Vagina (tissue), 2 donors: ENCODE measurements at regions not wholly inside any gene's neighbourhood (a gene's known extent, or its start where the extent isn't known, plus 50 kb on each side); places are given as distances from the start of the nearest gene placed in this dataset.

Source experiments
- DNase-seq, 2 donors: peaks; one replicate each; pipeline ENCODE4 v3.0.0-alpha.2; 2017; ENCODE audit errors: extremely low spot score in 2 of 2
- H3K27ac ChIP-seq: fragments of 200-600 bp; sonication (generic); one replicate; pipeline ENCODE4 v1.5.1; 2019
- H3K27me3 ChIP-seq: fragments of 200-600 bp; sonication (generic); one replicate; pipeline ENCODE4 v1.5.1; 2019
- H3K36me3 ChIP-seq, 2 donors: fragments of 200-600 bp; sonication (generic); one replicate each; pipeline ENCODE4 v1.5.1; 2017 to 2019
- H3K4me1 ChIP-seq: fragments of 200-600 bp; sonication (generic); one replicate; pipeline ENCODE4 v1.5.1; 2019
- H3K4me3 ChIP-seq, 2 donors: fragments of 200-600 bp; sonication (generic); 1 replicate in 1 of 2; 2 replicates in 1 of 2; pipeline ENCODE4 v1.5.1; 2016 to 2019
- H3K9me3 ChIP-seq: fragments of 200-600 bp; sonication (generic); one replicate; pipeline ENCODE4 v1.5.1; 2019
- POLR2A ChIP-seq, 2 donors: fragments of 450-650 bp; IDR thresholded peaks; one replicate each; pipeline ENCODE4 v1.6.1; 2017; ENCODE audit warnings: antibody characterized with exemption in 2 of 2, mild to moderate bottlenecking in 2 of 2, moderate library complexity in 2 of 2
- POLR2AphosphoS5 ChIP-seq, 2 donors: sonication (generic); formaldehyde crosslinking; IDR thresholded peaks; one replicate each; pipeline ENCODE4 v1.9.0; 2017; ENCODE audit warnings: antibody characterized with exemption in 2 of 2, mild to moderate bottlenecking in 2 of 2, low read depth in 1 of 2; ENCODE audit not compliant: insufficient read depth in 1 of 2
- intact Hi-C: fragments of 100-400 bp; cut with DNase I; formaldehyde crosslinking; loops from one replicate; pipeline ENCODE4 v1.15.1; 2023
- TF ChIP-seq, protein P1 (sequence below), 3 experiments: fragments of 450-650 bp in 2 of 3; fragments of 200-600 bp in 1 of 3; sonication (generic) in 1 of 3; IDR thresholded peaks; one replicate each; pipeline ENCODE4 v1.5.1; 2017 to 2019; ENCODE audit warnings: antibody characterized with exemption in 3 of 3, mild to moderate bottlenecking in 2 of 3, moderate library complexity in 2 of 3

DNA sequence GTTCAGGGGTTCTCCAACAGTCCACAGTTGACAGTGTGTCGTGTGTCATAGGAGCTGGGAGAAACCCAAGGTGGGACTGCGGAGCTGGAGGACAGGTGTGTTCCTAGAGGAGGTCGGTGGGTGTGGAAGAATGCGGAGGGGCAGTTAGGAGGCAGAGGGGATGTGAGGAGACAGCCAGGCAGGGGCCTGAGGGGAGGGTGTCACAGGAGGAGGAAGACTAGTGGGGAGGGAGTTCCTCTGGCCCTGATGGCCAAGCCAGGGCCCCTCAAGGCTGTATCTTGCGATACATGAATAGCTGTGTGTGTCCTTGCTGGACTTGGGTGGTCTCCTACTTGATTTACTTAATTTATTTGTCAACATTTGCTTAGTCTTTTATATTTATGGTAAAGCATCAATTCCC is 519.6 kb upstream of the HS6ST1 start:
- H3K36me3 ChIP-seq = no peaks in the 10 kb centered on the region

DNA sequence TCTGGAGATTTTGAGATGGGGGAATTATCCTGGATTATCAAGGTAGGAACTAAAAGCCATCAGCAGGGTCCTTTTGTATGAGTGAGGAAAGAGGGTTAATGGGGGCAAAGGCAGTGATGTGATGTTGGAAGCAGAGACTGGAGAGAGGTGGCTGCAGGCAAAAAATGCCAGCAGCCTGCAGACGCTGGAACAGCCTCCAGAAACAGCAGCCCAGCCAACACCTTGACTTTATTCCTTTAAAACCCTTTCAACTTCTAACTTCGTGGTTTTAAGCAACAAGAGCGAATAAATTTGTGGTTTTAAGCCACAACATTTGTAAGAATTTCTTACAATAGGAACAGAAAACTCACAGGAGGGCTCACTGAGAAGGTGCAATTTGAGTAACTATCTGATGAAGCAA is 523.1 kb upstream of the HS6ST1 start:
- intact Hi-C loops = no loop called here
- no peaks in the 10 kb centered on the region for H3K9me3 ChIP-seq

More for the DNA sequence above, 519.6 kb upstream of the HS6ST1 start:
- Histone ChIP-seq H3K4me1 (no peaks in the 10 kb centered on the region), H3K27me3 (no peaks in the 10 kb centered on the region), H3K27ac (no peak overlapping the region), H3K9me3 (no peaks in the 10 kb centered on the region), H3K4me3 (no peak overlapping the region)
- TF ChIP-seq POLR2AphosphoS5 (IDR thresholded peaks at IDR 0.05; ENCODE audit: insufficient read depth in 1 of 2, low read depth in 1 of 2) (no peak), POLR2A (IDR thresholded peaks at IDR 0.05) (no peak)
- TF ChIP-seq, protein P1, sequence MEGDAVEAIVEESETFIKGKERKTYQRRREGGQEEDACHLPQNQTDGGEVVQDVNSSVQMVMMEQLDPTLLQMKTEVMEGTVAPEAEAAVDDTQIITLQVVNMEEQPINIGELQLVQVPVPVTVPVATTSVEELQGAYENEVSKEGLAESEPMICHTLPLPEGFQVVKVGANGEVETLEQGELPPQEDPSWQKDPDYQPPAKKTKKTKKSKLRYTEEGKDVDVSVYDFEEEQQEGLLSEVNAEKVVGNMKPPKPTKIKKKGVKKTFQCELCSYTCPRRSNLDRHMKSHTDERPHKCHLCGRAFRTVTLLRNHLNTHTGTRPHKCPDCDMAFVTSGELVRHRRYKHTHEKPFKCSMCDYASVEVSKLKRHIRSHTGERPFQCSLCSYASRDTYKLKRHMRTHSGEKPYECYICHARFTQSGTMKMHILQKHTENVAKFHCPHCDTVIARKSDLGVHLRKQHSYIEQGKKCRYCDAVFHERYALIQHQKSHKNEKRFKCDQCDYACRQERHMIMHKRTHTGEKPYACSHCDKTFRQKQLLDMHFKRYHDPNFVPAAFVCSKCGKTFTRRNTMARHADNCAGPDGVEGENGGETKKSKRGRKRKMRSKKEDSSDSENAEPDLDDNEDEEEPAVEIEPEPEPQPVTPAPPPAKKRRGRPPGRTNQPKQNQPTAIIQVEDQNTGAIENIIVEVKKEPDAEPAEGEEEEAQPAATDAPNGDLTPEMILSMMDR (IDR thresholded peaks at IDR 0.05) = no peak
- intact Hi-C loops = no loop called here
- DNase-seq = no peak

GRCh38 chr2:128867311-128867710 is 548.6 kb upstream of the HS6ST1 start:
- no peaks in the 10 kb centered on the region for H3K36me3 ChIP-seq
- H3K27ac ChIP-seq = no peak overlapping the region
- H3K4me3 ChIP-seq = no peak overlapping the region
- no peaks in the 10 kb centered on the region for H3K27me3 ChIP-seq
- no peaks in the 10 kb centered on the region for H3K4me1 ChIP-seq
- TF ChIP-seq POLR2AphosphoS5 (IDR thresholded peaks at IDR 0.05; ENCODE audit: insufficient read depth in 1 of 2, low read depth in 1 of 2) (no peak), POLR2A (IDR thresholded peaks at IDR 0.05) (no peak)
- TF ChIP-seq, protein P1 (IDR thresholded peaks at IDR 0.05) = no peak
- no peaks in the 10 kb centered on the region for H3K9me3 ChIP-seq
- no peak for DNase-seq
- intact Hi-C loops = no loop called here

More for the DNA sequence above, 523.1 kb upstream of the HS6ST1 start:
- DNase-seq = no peak
- Histone ChIP-seq H3K36me3 (no peaks in the 10 kb centered on the region), H3K27me3 (no peaks in the 10 kb centered on the region), H3K4me3 (no peak overlapping the region), H3K4me1 (no peaks in the 10 kb centered on the region), H3K27ac (no peak overlapping the region)
- no peak for TF ChIP-seq POLR2A (IDR thresholded peaks at IDR 0.05)
- no peak for TF ChIP-seq POLR2AphosphoS5 (IDR thresholded peaks at IDR 0.05; ENCODE audit: insufficient read depth in 1 of 2, low read depth in 1 of 2)
- TF ChIP-seq, protein P1 (IDR thresholded peaks at IDR 0.05) = no peak

- Histone ChIP-seq H3K4me3 (no peak overlapping the region), H3K27ac (no peak overlapping the region), H3K36me3 (no peaks in the 10 kb centered on the region), H3K27me3 (no peaks in the 10 kb centered on the region), H3K4me1 (no peaks in the 10 kb centered on the region), H3K9me3 (no peaks in the 10 kb centered on the region)
- intact Hi-C loops = no loop called here
- TF ChIP-seq POLR2AphosphoS5 (IDR thresholded peaks at IDR 0.05; ENCODE audit: insufficient read depth in 1 of 2, low read depth in 1 of 2) = no peak
- no peak for TF ChIP-seq POLR2A (IDR thresholded peaks at IDR 0.05)
- TF ChIP-seq, protein P1 (IDR thresholded peaks at IDR 0.05) = no peak
- DNase-seq = no peak
Measured at GRCh38 chr2:128867936-128868636, 549.4 kb upstream of the HS6ST1 start.
